CD4-positive, alpha-beta T cell treated with Interleukin-15 for 1 hour (primary cell): ENCODE measurements at regions not wholly inside any gene's neighbourhood (a gene's known extent, or its start where the extent isn't known, plus 50 kb on each side); places are given as distances from the start of the nearest gene placed in this dataset.
"Not testable (repeated sequence)": the region's sequence is repeated elsewhere in the genome, so short reads cannot be mapped to it uniquely, and the experiment has no call there.

Experiments
- DNase-seq: peaks from one replicate; pipeline ENCODE4 v3.0.0-alpha.2; 2020

GRCh38 chr15:99464137-99464536, 101.6 kb upstream of the MEF2A start:
- DNase-seq, result no peak

DNA sequence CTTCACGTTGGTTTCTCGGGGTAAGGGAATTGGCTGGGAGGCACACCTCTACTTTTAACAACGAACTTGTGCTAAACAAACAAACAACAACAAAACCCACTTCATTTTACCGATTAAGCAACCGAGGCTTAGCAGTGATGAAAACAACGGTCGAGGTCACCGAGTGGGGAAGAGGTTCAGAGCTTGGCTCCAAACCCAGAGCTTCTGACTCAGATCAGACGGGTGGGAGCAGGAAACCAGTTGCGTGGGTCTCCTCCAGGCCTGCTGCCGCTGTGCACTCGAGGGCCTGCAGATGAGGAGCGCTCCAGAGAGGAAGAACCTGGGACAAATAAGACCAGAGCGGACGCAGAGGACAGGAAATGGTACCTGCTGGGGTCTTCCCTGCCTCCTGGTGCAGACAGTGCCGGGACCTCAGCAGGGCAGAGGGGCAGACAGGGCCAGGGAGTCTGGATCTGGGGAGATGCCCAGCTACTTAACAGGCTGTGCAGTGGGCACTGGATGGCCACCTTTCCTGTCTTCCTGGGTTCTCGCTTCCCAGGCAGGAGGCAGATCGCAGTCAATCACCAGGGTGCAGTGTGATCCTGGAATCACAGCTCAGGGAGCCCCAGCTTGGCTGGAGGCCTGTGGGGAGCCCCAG, 99.0 kb upstream of the MEF2A start:
- no peak for DNase-seq

- DNase-seq, result no peak
Observed at GRCh38 chr15:99467338-99467720, 98.5 kb upstream of the MEF2A start.

GRCh38 chr15:99467853-99468464, 97.8 kb upstream of the MEF2A start:
- no peak for DNase-seq

- DNase-seq, result not testable (repeated sequence)
Observed at GRCh38 chr15:99470204-99470603, 95.6 kb upstream of the MEF2A start.

DNA sequence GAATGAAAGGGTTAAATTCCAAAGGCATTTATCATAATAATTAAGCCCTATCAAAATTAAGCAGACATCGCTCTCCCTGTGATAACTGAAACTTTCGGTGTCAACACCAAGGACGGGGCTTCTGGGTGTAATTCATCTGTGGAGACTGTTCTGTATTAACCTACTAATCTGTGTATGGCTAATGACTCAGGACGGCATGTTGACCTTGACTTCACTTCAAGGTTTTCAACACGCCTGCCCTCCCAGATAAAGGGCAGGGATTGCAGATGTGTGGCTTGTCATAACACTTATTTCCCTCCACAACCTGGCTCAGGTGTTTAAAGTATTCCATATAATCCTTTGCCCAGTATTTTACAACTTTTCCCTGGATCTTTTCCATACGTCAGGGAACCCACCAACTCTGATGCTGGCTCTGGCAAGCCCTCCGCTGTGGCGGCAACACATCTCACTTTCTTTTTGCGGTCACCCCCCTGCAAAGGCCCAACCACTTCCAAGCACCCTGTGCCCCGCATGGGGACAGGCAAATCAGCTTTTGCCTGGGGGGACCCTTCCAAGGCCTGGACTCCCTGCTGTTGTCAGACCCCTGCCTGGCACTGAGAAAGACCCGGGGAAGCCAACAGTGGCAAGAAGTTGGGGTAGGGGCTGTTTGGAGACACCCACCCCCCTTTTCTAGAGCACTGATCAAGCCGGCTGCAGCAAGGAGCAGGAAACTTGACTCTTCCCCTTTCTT, 93.2 kb upstream of the MEF2A start:
- DNase-seq, result no peak

DNA sequence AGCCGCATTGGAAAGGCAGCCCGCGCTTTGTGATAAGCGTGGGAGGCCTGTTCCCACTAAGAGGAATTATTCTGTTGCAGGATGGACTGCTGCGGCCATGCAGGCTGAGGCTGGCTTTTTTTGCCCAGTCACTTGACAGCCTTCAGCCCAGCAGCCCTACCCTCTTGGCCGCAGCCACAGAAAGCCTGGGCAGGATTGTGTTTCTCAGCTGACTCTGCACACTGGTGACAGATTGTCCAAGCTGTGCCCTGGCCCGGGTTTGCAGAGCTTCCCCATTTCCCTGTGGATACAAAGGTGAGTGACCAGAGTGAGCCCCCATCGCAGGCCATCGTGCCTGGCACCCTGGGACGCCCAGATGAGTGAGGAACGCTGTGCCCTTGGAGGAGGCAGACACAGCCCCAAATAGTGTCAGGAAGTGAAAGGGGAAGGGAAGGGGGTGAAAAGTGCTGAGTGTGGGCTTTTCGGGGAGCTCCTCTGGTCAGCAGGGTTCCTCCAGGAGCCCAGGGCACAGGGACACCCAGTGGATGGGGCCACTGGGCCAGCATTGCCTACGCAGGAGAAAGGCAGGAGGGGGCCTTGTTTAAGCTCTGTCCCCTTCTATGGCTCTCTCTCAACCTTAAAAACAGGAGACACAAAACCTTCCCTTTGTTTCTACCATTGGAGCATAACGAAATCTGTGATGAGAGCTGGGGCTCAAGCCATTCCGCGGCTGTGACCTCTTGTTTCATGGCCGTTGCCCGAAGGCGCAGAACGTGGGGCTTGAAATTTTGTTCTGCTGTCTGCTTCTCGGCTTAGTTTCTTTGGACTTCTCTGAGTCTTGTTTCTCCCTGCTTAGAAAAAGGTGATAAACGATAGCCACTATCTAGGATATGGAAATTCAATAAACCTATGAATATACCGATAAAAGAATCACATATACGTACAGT, 91.5 kb upstream of the MEF2A start:
- no peak for DNase-seq

DNA sequence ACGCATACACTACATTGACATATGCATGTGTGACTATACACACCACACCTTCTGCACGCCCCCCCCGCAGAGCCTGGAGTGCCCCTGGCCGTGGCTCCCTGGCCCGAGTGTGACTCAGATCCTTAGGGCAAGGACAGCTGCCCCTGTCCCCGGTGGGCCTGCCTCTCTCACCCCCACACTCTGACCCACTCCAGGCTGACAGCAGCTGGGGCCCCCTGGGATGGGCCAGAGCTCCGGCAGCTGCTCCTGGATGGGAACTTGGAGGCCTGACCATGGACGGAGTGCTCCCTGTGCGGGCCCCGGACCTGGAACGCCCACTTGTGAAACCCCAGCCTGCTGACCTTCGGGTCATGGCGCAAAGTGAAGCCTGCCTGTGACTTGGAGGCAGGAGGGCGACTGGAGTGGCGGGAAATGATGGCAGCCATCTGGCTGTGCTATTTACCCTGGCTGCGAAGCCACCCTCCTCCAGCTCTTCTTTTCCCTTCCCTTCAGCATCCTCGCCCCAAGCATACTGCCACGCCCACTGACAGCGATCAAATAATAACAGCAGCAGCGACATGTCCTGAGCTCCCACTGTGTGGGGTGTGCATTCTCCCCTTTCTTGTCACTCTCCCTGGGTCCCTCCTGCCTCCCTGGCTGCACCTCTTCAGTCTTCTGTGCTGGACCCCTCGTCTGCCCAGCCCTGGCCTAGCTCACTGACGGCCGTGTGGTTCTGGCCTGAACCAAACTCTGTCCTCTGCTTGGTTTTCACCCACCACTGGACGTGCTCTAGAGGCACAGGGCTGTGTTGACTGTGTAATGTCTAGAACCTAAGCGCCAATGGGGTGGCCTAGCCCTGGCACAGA, 90.7 kb upstream of the MEF2A start:
- DNase-seq, result no peak

DNA sequence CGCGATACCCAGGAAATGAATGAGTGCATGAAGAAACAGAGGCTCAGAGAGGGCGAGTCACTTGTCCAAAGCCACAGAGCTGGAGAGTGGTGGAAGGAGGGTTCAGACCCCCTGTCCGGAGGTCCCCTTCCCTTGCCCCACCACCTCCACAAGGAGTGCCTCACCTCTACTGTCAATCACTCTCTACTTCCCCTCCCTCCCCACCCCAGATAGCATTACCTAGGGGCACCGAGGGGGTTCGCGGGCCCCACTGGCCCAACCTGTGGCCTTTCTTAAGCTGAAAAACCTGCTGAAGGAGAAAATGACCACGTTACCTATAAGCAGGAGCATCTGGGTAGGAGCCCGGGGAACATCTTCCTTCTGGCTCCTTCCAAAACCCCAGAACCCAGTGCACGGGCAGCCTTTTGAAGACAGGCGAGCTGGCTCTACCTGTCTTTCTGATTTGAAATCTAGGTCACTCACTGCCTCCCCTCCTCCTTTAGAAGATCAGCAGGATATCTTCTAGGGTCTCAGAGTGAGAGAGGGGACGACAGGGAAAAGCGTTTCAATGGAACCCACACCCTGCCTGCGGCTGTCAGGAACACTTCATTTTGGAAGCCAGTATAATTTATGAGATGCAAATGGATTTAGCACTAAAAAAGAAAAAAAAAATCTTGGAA, 89.9 kb upstream of the MEF2A start:
- no peak for DNase-seq

GRCh38 chr15:99476413-99477222, 89.2 kb upstream of the MEF2A start:
- DNase-seq, result peak; percentile 64

GRCh38 chr15:99477791-99478471, 87.9 kb upstream of the MEF2A start:
- DNase-seq, result no peak

- no peak for DNase-seq
Observed at GRCh38 chr15:99478977-99479376, 86.8 kb upstream of the MEF2A start.

DNA sequence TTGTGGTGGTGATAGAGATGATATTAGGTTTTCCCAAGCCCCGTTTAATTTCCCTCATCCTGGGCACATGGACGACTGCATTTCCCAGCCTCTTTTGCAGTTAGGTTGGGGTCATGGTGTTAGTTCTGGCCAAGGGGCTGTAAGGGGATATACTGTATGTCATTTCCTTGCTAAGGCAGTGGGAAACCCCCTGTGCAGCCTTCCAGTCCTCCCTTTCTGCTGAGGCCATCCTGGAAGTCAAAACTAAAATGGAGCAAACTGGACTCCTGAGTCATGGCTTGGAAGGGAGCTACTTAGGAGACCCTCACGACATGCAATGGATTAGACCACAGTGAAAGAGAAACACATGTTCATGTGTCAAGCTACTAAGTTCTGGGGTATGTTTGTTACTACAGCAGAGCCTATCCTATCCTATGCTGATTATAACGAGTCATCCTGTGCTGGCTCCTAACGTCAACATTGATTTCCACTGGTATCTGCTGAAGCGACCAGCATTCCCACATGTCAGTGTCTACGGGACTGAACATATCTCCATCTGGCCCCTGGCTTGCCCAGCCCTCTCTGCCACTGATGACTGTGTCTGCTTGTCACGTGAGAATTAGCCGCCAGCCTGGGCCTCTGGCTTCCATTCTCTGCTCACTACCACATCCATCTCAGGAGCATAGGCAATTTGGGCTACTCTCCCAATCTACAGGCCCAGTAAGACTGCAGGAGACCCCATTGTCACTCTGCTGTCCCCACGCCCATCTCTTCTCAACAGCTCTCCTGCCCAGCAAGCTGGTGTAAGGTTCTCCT, 85.6 kb upstream of the MEF2A start:
- DNase-seq, result no peak

DNA sequence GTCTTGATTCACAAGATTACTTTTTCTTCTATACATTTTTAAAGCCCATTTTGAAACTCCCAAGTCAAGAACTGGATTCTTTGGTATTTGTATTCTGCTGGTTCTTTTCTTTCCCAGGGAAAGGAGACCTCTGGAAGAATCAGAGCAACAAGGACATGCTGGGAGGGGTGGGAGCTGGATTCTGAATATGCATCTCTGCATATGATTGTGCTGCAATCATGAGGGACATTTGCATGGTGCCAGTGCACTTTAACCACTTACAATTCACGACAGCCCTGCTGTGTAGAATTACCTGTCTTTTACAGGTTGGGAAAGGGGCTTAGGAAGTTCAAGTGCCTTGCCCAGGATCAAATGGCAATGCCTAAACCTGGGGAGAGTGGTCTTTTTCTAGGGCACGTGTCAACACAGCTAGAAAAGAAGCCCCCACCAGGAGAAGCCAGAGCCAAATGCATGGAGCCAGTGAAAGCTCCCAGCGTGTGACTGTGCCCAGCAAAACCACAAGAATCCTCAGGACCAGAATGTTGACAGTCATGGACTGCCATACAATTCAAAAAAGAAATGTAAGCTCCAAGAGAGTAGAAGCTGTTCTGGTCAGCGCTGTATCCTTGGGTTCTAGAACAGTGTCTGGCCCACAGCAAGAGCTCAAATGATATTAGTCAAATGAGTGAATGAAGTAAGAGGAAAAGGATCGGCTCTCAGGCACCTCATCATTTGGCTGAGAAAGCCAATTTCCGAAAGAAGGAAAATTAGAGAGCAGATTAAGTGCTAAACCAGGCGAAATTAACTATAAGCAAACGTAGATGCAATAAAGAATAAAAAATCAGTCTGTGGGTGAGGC, 84.5 kb upstream of the MEF2A start:
- no peak for DNase-seq

DNA sequence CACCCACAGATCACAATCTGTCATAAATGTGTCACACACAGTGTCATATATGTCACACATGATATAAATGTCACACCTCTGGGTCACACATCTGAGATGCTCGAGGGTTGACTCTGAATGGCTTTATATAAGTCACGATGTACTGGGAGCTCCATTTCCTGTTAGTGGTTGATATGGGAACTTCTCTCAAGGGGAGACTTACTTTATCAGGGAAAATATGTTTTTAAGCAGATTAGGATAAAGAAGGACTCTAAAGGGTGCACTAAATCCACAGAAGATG, 83.9 kb upstream of the MEF2A start:
- no peak for DNase-seq

DNA sequence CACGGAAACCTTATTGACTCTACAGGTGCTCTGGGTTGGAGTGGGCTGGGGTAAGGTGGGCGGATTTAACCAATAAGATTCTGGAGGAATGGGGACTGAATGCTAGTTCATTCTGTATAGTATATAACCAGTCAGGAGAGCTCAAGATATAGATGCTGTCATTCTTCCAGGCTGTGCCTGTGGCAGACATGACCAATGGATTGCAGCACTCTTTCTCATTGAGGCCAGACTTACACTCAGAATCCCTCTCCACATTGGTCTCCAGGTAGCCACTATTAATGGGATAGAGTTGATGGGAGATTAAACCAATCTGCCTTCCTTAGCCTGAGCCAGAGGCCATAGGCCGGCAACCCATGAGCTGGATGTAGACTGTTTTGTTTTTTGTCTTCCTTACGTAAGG, 82.8 kb upstream of the MEF2A start:
- no peak for DNase-seq

DNA sequence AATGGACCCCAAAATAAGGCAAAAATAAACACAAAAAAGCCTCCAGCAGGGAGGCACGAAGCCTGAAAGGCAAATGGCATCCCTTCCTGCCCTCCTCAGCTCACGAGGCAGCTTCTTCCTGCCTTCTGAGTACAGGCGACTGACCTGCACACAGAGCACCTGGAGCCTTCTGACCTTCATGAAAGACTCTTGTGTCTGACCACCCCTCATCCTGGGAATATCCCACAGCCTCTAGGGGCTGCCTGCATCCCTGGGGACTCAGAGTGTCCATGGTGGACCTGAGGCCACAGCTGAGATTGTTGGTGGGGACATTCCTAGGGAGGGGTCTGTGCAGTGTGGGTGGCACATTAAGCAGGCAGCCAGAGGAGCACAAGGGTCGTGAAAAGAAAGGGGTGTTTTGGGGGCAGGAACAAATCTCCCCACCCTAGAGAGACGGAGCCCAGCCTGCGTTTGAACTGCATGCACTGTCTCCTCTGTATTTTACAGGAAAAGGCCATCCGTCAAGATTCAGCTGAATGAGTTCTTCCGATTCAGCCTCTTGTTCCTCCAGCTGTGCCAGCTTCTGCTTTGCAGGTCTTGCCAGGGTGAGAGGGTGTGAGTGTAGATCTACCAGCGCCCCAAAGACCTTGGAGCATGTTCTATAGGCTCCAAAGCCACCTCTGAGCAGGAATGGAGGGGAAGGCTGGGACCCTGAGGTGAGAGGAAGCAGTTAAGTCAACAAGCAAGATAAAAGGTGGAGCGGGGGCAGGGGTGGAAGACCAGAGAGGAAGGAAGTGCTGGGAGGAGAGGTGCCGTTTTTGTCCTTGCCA, 80.4 kb upstream of the MEF2A start:
- no peak for DNase-seq

DNA sequence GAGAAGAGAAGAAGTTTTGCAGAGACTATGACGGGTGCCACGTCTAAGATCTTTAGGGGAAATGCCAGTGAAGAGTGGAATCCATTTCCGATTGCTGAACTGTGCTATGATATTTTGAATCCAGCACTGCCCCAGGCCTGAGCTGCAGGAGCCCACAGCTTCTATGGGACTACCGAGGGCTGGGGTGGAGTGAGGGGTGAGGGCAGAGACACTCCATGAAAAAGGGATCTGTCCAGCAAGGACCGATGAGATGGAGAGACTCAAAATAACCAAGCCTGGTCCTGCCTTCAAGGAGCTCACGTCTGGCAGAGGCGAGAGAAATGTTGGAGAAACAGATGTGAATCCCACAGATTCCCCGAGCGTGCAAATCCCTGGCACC, 79.8 kb upstream of the MEF2A start:
- DNase-seq, result no peak
